DND-41 (cell line): ENCODE measurements at regions not wholly inside any gene's neighbourhood (a gene's known extent, or its start where the extent isn't known, plus 50 kb on each side); places are given as distances from the start of the nearest gene placed in this dataset.

Experiments used
- ATAC-seq: fragments of 200-7000 bp; cut with Tn5 transposase; 3 replicates; pipeline ENCODE4 v1.9.1; 2021; ENCODE audit warnings: low read depth; ENCODE audit not compliant: insufficient read depth
- DNase-seq: peaks from one replicate; pipeline ENCODE4 v3.0.0-alpha.2; 2020
- H2AFZ ChIP-seq: 2 replicates; pipeline ENCODE4 v1.6.0; 2012; ENCODE audit warnings: low read depth, low read length
- H3K27ac ChIP-seq: 2 replicates; pipeline ENCODE4 v1.5.1; 2012; ENCODE audit warnings: low read length, inconsistent platforms
- H3K27me3 ChIP-seq: fragments of 200-600 bp; sonication (generic); 2 replicates; pipeline ENCODE4 v1.6.0; 2012; ENCODE audit warnings: low read length, mild to moderate bottlenecking, inconsistent platforms; ENCODE audit not compliant: insufficient read depth, poor library complexity
- H3K36me3 ChIP-seq: 2 replicates; pipeline ENCODE4 v1.5.1; 2012; ENCODE audit warnings: low read length, inconsistent platforms; ENCODE audit not compliant: insufficient read depth
- H3K4me1 ChIP-seq: 2 replicates; pipeline ENCODE4 v1.5.1; 2012; ENCODE audit warnings: mild to moderate bottlenecking, low read length; ENCODE audit not compliant: insufficient read depth
- H3K4me2 ChIP-seq: 2 replicates; pipeline ENCODE4 v1.6.0; 2012; ENCODE audit warnings: mild to moderate bottlenecking, moderate library complexity, low read length, inconsistent platforms; ENCODE audit not compliant: insufficient read depth
- H3K4me3 ChIP-seq, 2 experiments: fragments of 200-600 bp in 1 of 2; shearing (Covaris generic) in 1 of 2; 2 replicates each; pipeline ENCODE4 v1.5.1; 2012 to 2016; ENCODE audit warnings: inconsistent platforms in 2 of 2, low read length in 2 of 2, mild to moderate bottlenecking in 2 of 2, low read depth in 1 of 2, moderate library complexity in 1 of 2
- H3K79me2 ChIP-seq: 2 replicates; pipeline ENCODE4 v1.6.0; 2012; ENCODE audit warnings: low read length, inconsistent platforms; ENCODE audit not compliant: insufficient read depth
- H3K9ac ChIP-seq: 2 replicates; pipeline ENCODE4 v1.6.0; 2012; ENCODE audit warnings: low read depth, mild to moderate bottlenecking, inconsistent platforms, low read length, moderate library complexity
- H3K9me3 ChIP-seq: 2 replicates; pipeline ENCODE4 v1.5.1; 2012; ENCODE audit warnings: low read length, moderate library complexity, mild to moderate bottlenecking, inconsistent platforms; ENCODE audit not compliant: insufficient read depth, severe bottlenecking
- H4K20me1 ChIP-seq: 2 replicates; pipeline ENCODE4 v1.6.0; 2012; ENCODE audit warnings: low read length; ENCODE audit not compliant: insufficient read depth
- CTCF ChIP-seq: IDR thresholded peaks from 2 replicates; pipeline ENCODE4 v1.5.1; 2012; ENCODE audit warnings: borderline replicate concordance, low read length, moderate library complexity, mild to moderate bottlenecking; ENCODE audit not compliant: poor library complexity, severe bottlenecking; ENCODE audit errors: extremely low read depth
- EZH2 ChIP-seq: IDR thresholded peaks from 3 replicates; pipeline ENCODE4 v1.6.1; 2012; ENCODE audit warnings: borderline replicate concordance, low read depth, mild to moderate bottlenecking, moderate library complexity, low read length, inconsistent platforms; ENCODE audit not compliant: severe bottlenecking

DNA sequence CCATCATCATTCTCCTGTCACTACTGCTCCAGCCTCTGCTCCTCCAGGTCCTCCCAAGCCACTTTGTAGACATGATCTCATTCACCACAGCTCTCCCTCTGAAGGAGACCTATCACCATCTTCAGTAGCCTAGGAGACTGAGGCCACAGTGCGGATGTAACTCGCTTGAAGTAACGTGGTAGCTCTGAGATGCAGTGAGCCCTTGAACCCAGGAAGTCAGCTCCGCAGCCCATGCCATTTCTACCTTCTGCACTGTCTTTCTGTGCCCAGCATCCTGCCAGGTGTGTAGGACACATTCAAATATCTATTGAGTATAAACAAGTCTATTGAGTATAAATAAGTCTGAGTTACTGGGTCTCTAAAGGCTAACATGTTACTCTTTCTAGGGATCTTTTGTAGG, 164.4 kb downstream of the CDH26 start:
- Histone ChIP-seq H3K4me3 (no peak overlapping the region), H4K20me1 (peaks cover 26% of the 10 kb centered on the region; the same call in 1 of the 2 replicates), H3K79me2 (peaks cover 27% of the 10 kb centered on the region), H2AFZ (no peak overlapping the region), H3K27me3 (no peaks in the 10 kb centered on the region), H3K4me2 (no peak overlapping the region), H3K4me1 (0 out of 2 replicates have a peak, but pooled peaks cover 3% of the 10 kb centered on the region), H3K9me3 (no peaks in the 10 kb centered on the region), H3K27ac (no peak overlapping the region), H3K9ac (no peak overlapping the region), H3K36me3 (peaks cover 43% of the 10 kb centered on the region)
- no peak for TF ChIP-seq EZH2
- no peak for TF ChIP-seq CTCF
- peak; percentile 37; the same call in 2 of the 3 replicates for ATAC-seq
- DNase-seq, result no peak

GRCh38 chr20:60123096-60123495, 164.9 kb downstream of the CDH26 start:
- Histone ChIP-seq H3K27ac (no peak overlapping the region), H2AFZ (no peak overlapping the region), H3K4me1 (0 out of 2 replicates have a peak, but pooled peaks cover 3% of the 10 kb centered on the region), H3K9ac (no peak overlapping the region), H3K36me3 (peaks cover 44% of the 10 kb centered on the region), H3K9me3 (no peaks in the 10 kb centered on the region), H4K20me1 (peaks cover 26% of the 10 kb centered on the region; the same call in 1 of the 2 replicates), H3K4me3 (no peak overlapping the region), H3K79me2 (peaks cover 27% of the 10 kb centered on the region), H3K4me2 (no peak overlapping the region), H3K27me3 (no peaks in the 10 kb centered on the region)
- TF ChIP-seq EZH2, result no peak
- TF ChIP-seq CTCF, result no peak
- DNase-seq (no peak), ATAC-seq (no peak)

DNA sequence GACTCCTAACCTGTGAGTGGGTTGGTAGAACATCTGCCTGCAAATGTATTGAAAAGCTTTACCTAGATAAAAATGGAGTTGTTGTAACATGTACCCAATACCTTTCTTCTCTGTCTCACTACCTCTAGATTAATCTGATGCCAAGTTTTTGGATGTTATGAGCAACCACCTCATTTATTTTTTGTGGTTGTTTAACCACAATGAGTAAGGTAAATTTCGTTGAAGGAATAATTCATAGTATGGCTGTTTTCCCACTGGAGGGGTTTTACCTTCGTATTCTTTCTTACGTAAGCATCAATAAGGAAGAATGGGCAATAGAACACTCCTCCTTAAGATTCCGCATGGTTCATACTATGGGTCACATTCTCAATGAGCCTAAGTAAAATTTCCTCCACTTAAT, 165.4 kb downstream of the CDH26 start:
- H3K79me2 ChIP-seq, result peaks cover 31% of the 10 kb centered on the region
- no peak overlapping the region for H3K9ac ChIP-seq
- no peaks in the 10 kb centered on the region for H3K27me3 ChIP-seq
- H3K4me1 ChIP-seq, result 0 out of 2 replicates have a peak, but pooled peaks cover 3% of the 10 kb centered on the region
- DNase-seq (no peak), ATAC-seq (no peak)
- TF ChIP-seq CTCF (no peak), EZH2 (no peak)
- H3K4me2 ChIP-seq, result no peak overlapping the region
- H2AFZ ChIP-seq, result no peak overlapping the region
- H3K36me3 ChIP-seq, result peaks cover 46% of the 10 kb centered on the region
- no peak overlapping the region for H3K27ac ChIP-seq
- H3K9me3 ChIP-seq, result no peaks in the 10 kb centered on the region
- H3K4me3 ChIP-seq, result no peak overlapping the region
- H4K20me1 ChIP-seq, result peaks cover 26% of the 10 kb centered on the region; the same call in 1 of the 2 replicates
